ENCODE measurements at regions not wholly inside any gene's neighbourhood (a gene's known extent, or its start where the extent isn't known, plus 50 kb on each side); places are given as distances from the start of the nearest gene placed in this dataset.
"Not testable (repeated sequence)": the region's sequence is repeated elsewhere in the genome, so short reads cannot be mapped to it uniquely, and the experiment has no call there.

DNA sequence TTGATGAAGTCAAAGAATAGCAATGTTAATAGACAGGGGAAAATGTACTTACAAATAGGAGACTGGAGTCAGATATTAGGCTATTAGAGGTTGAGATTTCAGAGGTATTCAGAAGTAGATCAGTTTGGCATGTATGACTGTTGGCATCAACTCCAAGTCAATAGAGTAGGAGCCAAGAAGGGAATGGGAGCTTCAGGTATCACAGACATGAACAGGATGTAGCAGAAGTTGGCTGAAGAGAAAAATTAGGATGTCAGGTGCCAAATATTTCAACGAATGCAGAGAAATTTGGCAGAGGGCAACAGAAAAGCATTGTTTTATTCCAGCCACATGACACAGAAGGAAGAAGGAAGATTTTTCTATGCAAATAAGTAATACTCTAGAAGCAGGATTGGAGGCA lies 69.7 kb downstream of the GLYATL1 start:
- 0 to 86% (median 38%) methylated on average over 1 of the region's 1 CpG; no CpG with 5 or more reads in 1 of the 10 experiments for WGBS, 10 experiments
- ATAC-seq (replicated peaks in 6 of 8), result no peak
- Histone ChIP-seq H3K4me3 (no peak overlapping the region), H3K27ac (no peak overlapping the region), H3K4me1 (replicated peaks in 1 of 2) (no peaks in the 10 kb centered on the region)
- in situ Hi-C loops (cut with MboI; ENCODE audit: low pct_unique_long_range_greater_than_20kb in 2 of 9, low sequenced_read_pairs in 9 of 9, unreplicated experiment in 9 of 9), result no loop called here

DNA sequence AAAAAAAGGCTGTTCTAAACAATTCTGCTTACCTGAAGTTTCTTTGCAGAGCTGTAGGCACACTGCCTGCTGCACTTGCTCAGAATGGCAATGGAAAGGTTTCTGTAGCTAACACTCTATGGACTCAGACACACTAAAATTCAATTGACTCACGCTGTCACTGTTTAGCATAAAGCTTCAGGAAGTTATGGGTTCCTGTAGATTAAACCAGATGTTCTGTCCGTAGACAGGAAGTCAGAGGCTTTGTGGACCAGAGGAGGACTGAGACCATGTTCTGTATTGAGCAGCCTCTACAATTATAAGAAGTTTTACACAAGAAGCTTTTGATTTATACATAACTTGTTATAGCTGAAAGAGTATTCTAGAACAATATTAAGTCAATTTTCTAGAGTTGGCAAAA lies 70.4 kb downstream of the GLYATL1 start:
- no peaks in the 10 kb centered on the region for H3K4me1 ChIP-seq (replicated peaks in 1 of 2)

GRCh38 chr11:59010708-59011107 lies 71.4 kb downstream of the GLYATL1 start:
- WGBS, 10 experiments, result 28 to 100% (median 94%) methylated on average over 3 of the region's 3 CpGs; no CpG with 5 or more reads in 2 of the 10 experiments
- no peak overlapping the region for H3K4me3 ChIP-seq
- no peaks in the 10 kb centered on the region for H3K4me1 ChIP-seq (replicated peaks in 1 of 2)
- in situ Hi-C loops (cut with MboI; ENCODE audit: low pct_unique_long_range_greater_than_20kb in 2 of 9, low sequenced_read_pairs in 9 of 9, unreplicated experiment in 9 of 9), result no loop called here
- ATAC-seq (replicated peaks in 6 of 8), result no peak
- H3K27ac ChIP-seq, result no peak overlapping the region

More for the DNA sequence above, 70.4 kb downstream of the GLYATL1 start:
- in situ Hi-C loops (cut with MboI; ENCODE audit: low pct_unique_long_range_greater_than_20kb in 2 of 9, low sequenced_read_pairs in 9 of 9, unreplicated experiment in 9 of 9), result no loop called here
- Histone ChIP-seq H3K27ac (no peak overlapping the region), H3K4me3 (no peak overlapping the region)
- ATAC-seq (replicated peaks in 6 of 8), result peak in 3 of 8 experiments; percentile 34 to 68 (median 62)
- 0 to 94% (median 60%) methylated on average over 1 to 2 of the region's 2 CpGs; no CpG with 5 or more reads in 1 of the 10 experiments for WGBS, 10 experiments

- Histone ChIP-seq H3K27ac (no peak overlapping the region), H3K4me1 (replicated peaks in 1 of 2) (no peaks in the 10 kb centered on the region), H3K4me3 (no peak overlapping the region)
- in situ Hi-C loops (cut with MboI; ENCODE audit: low pct_unique_long_range_greater_than_20kb in 2 of 9, low sequenced_read_pairs in 9 of 9, unreplicated experiment in 9 of 9), result no loop called here
- WGBS, 10 experiments, result 0 to 67% (median 35%) methylated on average over 1 to 3 of the region's 3 CpGs; no CpG with 5 or more reads in 3 of the 10 experiments
- no peak for ATAC-seq (replicated peaks in 6 of 8)
These were observed 72.5 kb downstream of the GLYATL1 start for GRCh38 chr11:59011655-59012397.

DNA sequence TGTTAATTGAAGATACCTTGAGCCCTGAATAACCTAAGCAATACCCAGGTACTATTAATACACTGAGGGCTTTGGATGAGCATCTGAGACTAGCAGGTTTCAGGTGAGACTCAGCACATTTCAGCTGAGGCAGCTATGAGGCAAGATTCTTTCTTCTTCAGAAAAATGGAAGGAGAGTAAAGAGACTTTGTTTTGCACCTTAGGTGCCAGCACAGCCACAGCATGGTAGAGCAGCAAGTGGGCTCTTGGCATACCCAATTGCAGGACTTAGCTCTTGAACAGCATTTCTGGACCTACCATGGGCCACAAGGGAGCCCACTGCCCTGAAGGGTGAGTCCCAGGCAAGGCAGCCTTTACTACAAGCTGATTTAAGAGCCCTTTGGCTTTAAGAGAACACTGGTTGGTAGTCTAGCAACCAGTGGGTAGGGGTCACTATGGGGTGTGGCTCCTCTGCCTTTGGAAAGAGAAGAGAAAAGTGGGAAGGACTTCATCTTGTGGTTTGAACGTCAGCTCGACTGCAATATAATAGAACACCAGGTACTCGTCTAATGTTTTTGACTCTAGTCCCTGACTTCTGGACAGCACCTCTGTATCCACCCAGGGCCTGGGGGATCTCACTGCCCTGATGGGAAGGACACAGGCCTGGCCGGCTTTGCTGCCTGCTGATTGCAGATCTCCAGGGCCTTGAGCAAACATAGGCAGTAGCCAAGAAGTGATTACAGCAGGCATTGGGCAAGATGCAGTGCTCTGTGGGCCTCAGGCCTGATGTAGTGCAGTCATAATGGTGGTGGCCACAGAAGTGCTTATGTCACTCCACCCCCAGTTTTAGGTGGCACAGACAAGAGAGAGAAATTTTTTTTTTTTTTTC lies 73.3 kb downstream of the GLYATL1 start:
- H3K4me3 ChIP-seq, result no peak overlapping the region
- H3K27ac ChIP-seq, result no peak overlapping the region
- no peaks in the 10 kb centered on the region for H3K4me1 ChIP-seq (replicated peaks in 1 of 2)
- 0 to 92% (median 80%) methylated on average over 2 to 3 of the region's 4 CpGs; no CpG with 5 or more reads in 6 of the 10 experiments for whole genome bisulfite sequencing, 10 experiments
- ATAC-seq (replicated peaks in 6 of 8), result no peak
- in situ Hi-C loops (cut with MboI; ENCODE audit: low pct_unique_long_range_greater_than_20kb in 2 of 9, low sequenced_read_pairs in 9 of 9, unreplicated experiment in 9 of 9), result no loop called here

GRCh38 chr11:59025097-59025496 lies 61.0 kb upstream of the GLYATL1B start:
- Histone ChIP-seq H3K4me3 (no peak overlapping the region), H3K27ac (no peak overlapping the region), H3K4me1 (replicated peaks in 1 of 2) (no peaks in the 10 kb centered on the region)
- in situ Hi-C loops (cut with MboI; ENCODE audit: low pct_unique_long_range_greater_than_20kb in 2 of 9, low sequenced_read_pairs in 9 of 9, unreplicated experiment in 9 of 9), result no loop called here
- ATAC-seq (replicated peaks in 6 of 8), result no peak
- 20 to 100% (median 58%) methylated on average over 1 to 4 of the region's 4 CpGs for WGBS, 10 experiments

- H3K4me1 ChIP-seq (replicated peaks in 1 of 2), result no peaks in the 10 kb centered on the region
- H3K4me3 ChIP-seq, result no peak overlapping the region
- in situ Hi-C loops (cut with MboI; ENCODE audit: low pct_unique_long_range_greater_than_20kb in 2 of 9, low sequenced_read_pairs in 9 of 9, unreplicated experiment in 9 of 9), result no loop called here
- no peak for ATAC-seq (replicated peaks in 6 of 8)
- WGBS, 10 experiments, result 0 to 96% (median 82%) methylated on average over 2 to 5 of the region's 5 CpGs
- no peak overlapping the region for H3K27ac ChIP-seq
These were observed 58.0 kb upstream of the GLYATL1B start for GRCh38 chr11:59028105-59028504.

GRCh38 chr11:59029366-59029889 lies 56.7 kb upstream of the GLYATL1B start:
- H3K4me3 ChIP-seq, result no peak overlapping the region
- ATAC-seq (replicated peaks in 6 of 8), result no peak
- no peak overlapping the region for H3K27ac ChIP-seq
- H3K4me1 ChIP-seq (replicated peaks in 1 of 2), result no peaks in the 10 kb centered on the region
- in situ Hi-C loops (cut with MboI; ENCODE audit: low pct_unique_long_range_greater_than_20kb in 2 of 9, low sequenced_read_pairs in 9 of 9, unreplicated experiment in 9 of 9), result no loop called here
- 0 to 100% (median 68%) methylated on average over 1 to 2 of the region's 2 CpGs; no CpG with 5 or more reads in 3 of the 10 experiments for WGBS, 10 experiments

DNA sequence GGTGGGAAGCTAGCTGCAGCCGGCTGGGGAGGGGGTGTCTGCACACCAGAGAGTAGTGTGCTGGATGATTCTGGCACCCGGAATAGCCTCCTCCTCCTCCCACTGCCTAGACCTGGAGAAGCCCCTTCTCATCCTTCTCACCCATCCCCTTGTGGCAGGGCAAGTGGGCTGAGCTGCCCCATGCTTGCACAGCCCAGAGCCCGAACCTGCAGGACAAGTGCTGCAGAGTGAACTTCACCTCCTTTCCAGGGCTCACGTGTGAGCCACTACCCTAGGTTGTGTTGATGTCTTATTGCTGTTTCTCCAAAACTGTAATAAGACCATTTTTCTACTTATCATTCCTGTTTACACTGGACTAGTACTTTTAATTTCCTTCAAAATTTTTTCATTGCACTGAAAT lies 56.1 kb upstream of the GLYATL1B start:
- WGBS, 10 experiments, result 24 to 80% (median 78%) methylated on average over 1 to 4 of the region's 4 CpGs; no CpG with 5 or more reads in 5 of the 10 experiments
- H3K27ac ChIP-seq, result no peak overlapping the region
- no peaks in the 10 kb centered on the region for H3K4me1 ChIP-seq (replicated peaks in 1 of 2)
- ATAC-seq (replicated peaks in 6 of 8), result no peak
- H3K4me3 ChIP-seq, result no peak overlapping the region
- in situ Hi-C loops (cut with MboI; ENCODE audit: low pct_unique_long_range_greater_than_20kb in 2 of 9, low sequenced_read_pairs in 9 of 9, unreplicated experiment in 9 of 9), result no loop called here

DNA sequence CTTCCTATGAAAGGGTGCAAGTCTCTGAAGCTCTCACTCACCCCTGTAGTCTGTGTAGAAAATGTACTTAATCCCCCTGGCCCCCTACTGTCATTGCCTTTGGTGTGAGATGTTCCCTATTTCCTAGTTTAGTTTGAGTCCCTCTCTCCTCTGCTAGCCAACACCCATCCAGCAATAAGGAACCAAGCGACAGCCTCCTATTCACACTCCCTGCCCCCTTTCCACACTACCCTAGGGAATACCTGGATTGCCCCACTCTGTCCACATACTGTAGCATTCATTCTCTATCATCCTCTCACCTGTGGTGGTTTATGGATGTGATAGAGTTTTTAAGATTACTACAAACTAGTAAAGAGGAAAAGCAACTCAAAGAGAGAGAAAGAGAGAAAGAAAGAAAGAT lies 54.4 kb upstream of the GLYATL1B start:
- WGBS, 10 experiments, result 60 to 100% methylated on average over 1 of the region's 1 CpG; no CpG with 5 or more reads in 8 of the 10 experiments
- H3K4me3 ChIP-seq; H3K4me1 ChIP-seq (replicated peaks in 1 of 2); in situ Hi-C loops (cut with MboI; ENCODE audit: low pct_unique_long_range_greater_than_20kb in 2 of 9, low sequenced_read_pairs in 9 of 9, unreplicated experiment in 9 of 9); H3K27ac ChIP-seq; ATAC-seq (replicated peaks in 6 of 8): not testable (repeated sequence)
